ENCODE measurements at regions not wholly inside any gene's neighbourhood (a gene's known extent, or its start where the extent isn't known, plus 50 kb on each side); places are given as distances from the start of the nearest gene placed in this dataset.

- TF ChIP-seq, protein P1, sequence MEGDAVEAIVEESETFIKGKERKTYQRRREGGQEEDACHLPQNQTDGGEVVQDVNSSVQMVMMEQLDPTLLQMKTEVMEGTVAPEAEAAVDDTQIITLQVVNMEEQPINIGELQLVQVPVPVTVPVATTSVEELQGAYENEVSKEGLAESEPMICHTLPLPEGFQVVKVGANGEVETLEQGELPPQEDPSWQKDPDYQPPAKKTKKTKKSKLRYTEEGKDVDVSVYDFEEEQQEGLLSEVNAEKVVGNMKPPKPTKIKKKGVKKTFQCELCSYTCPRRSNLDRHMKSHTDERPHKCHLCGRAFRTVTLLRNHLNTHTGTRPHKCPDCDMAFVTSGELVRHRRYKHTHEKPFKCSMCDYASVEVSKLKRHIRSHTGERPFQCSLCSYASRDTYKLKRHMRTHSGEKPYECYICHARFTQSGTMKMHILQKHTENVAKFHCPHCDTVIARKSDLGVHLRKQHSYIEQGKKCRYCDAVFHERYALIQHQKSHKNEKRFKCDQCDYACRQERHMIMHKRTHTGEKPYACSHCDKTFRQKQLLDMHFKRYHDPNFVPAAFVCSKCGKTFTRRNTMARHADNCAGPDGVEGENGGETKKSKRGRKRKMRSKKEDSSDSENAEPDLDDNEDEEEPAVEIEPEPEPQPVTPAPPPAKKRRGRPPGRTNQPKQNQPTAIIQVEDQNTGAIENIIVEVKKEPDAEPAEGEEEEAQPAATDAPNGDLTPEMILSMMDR (IDR thresholded peaks at IDR 0.05), result no peak
- no peak for TF ChIP-seq POLR2A (IDR thresholded peaks at IDR 0.05)
Observed at GRCh38 chr5:135206862-135207261, 172.8 kb upstream of the PITX1 start.

Data from testis (tissue), 2 donors.